SK-N-SH (cell line): ENCODE measurements at regions not wholly inside any gene's neighbourhood (a gene's known extent, or its start where the extent isn't known, plus 50 kb on each side); places are given as distances from the start of the nearest gene placed in this dataset.

ENCODE experiments used
- CTCF ChIA-PET: fragments of 300-600, 350-600 bp; formaldehyde crosslinking; extraction: SDS; loops from one replicate; lab custom pipeline; 2021; lab: Yijun Ruan, JAX
- POLR2A ChIA-PET: fragments of 350-600 bp; sonication (Branson Sonifier 250); formaldehyde crosslinking; extraction: SDS; loops from one replicate; lab custom pipeline; 2020; ENCODE audit warnings: antibody characterized with exemption, inconsistent platforms; lab: Yijun Ruan, JAX
- DNase-seq: peaks from one replicate; pipeline ENCODE4 v3.0.0; 2012
- H2AFZ ChIP-seq: fragments of 200-600 bp; sonication (generic); 2 replicates; pipeline ENCODE4 v1.8.1; 2016; ENCODE audit warnings: antibody characterized with exemption, mild to moderate bottlenecking, low read depth
- H3F3A ChIP-seq: fragments of 200-600 bp; sonication (generic); replicated peaks from 2 replicates; pipeline ENCODE3; 2016; ENCODE audit warnings: antibody characterized with exemption, mild to moderate bottlenecking; ENCODE audit not compliant: insufficient read depth
- H3K27ac ChIP-seq, 2 experiments: fragments of 200-500 bp in 1 of 2; fragments of 200-600 bp in 1 of 2; sonication (Bioruptor generic) in 1 of 2; sonication (generic), shearing (Covaris generic) in 1 of 2; 2 replicates each; pipeline versions ENCODE4 v1.5.1 to v1.6.1; 2014 to 2016; ENCODE audit warnings: low read depth in 2 of 2, inconsistent platforms in 1 of 2, low read length in 1 of 2, mild to moderate bottlenecking in 1 of 2, mixed read lengths in 1 of 2
- H3K27me3 ChIP-seq: fragments of 200-600 bp; sonication (generic), shearing (Covaris generic); 2 replicates; pipeline ENCODE4 v1.6.1; 2016; ENCODE audit warnings: mixed run types; ENCODE audit not compliant: insufficient read depth
- H3K36me3 ChIP-seq, 2 experiments: fragments of 200-500 bp in 1 of 2; fragments of 200-600 bp in 1 of 2; sonication (Bioruptor generic) in 1 of 2; sonication (generic) in 1 of 2; replicated peaks in 1 of 2; 2 replicates each; pipeline versions ENCODE3 to v1.5.1; 2014 to 2016; ENCODE audit warnings: low read length in 1 of 2, mild to moderate bottlenecking in 1 of 2; ENCODE audit not compliant: insufficient read depth in 2 of 2, control insufficient read depth in 1 of 2
- H3K4me1 ChIP-seq, 2 experiments: fragments of 200-500 bp in 1 of 2; fragments of 200-600 bp in 1 of 2; sonication (Bioruptor generic) in 1 of 2; sonication (generic), shearing (Covaris generic) in 1 of 2; 2 replicates each; pipeline versions ENCODE4 v1.5.1 to v1.6.1; 2014 to 2016; ENCODE audit warnings: low read depth in 1 of 2, low read length in 1 of 2, mixed run types in 1 of 2; ENCODE audit not compliant: insufficient read depth in 2 of 2, control insufficient read depth in 1 of 2
- H3K4me2 ChIP-seq: fragments of 200-600 bp; sonication (generic), shearing (Covaris generic); 2 replicates; pipeline ENCODE4 v1.6.1; 2017; ENCODE audit warnings: mixed run types
- H3K4me3 ChIP-seq, 2 experiments: fragments of 200-500 bp in 1 of 2; fragments of 200-600 bp in 1 of 2; sonication (Bioruptor generic) in 1 of 2; sonication (generic), shearing (Covaris generic) in 1 of 2; 2 replicates each; pipeline versions ENCODE4 v1.5.1 to v1.8.1; 2014 to 2016; ENCODE audit warnings: low read depth in 2 of 2, inconsistent platforms in 1 of 2, low read length in 1 of 2, mild to moderate bottlenecking in 1 of 2, mixed read lengths in 1 of 2, moderate library complexity in 1 of 2
- H3K79me2 ChIP-seq: fragments of 200-600 bp; sonication (generic); 2 replicates; pipeline ENCODE4 v1.8.1; 2017; ENCODE audit warnings: mild to moderate bottlenecking; ENCODE audit not compliant: insufficient read depth
- H3K9ac ChIP-seq: fragments of 200-600 bp; sonication (generic); 2 replicates; pipeline ENCODE4 v1.6.1; 2017; ENCODE audit warnings: mixed run types
- H3K9me2 ChIP-seq: fragments of 200-600 bp; sonication (generic); 2 replicates; pipeline ENCODE4 v1.6.1; 2017; ENCODE audit warnings: mixed run types
- H3K9me3 ChIP-seq: fragments of 200-600 bp; sonication (generic); 2 replicates; pipeline ENCODE4 v1.6.1; 2017; ENCODE audit warnings: mixed run types, mild to moderate bottlenecking, moderate library complexity
- H4K20me1 ChIP-seq: fragments of 200-600 bp; sonication (generic); 2 replicates; pipeline ENCODE4 v1.6.1; 2017; ENCODE audit warnings: mild to moderate bottlenecking, mixed run types; ENCODE audit not compliant: insufficient read depth
- EP300 ChIP-seq, 2 experiments: IDR thresholded peaks; 2 replicates each; pipeline versions ENCODE4 v1.4.0 to v1.6.1; 2012; ENCODE audit warnings: borderline replicate concordance in 1 of 2, low read depth in 1 of 2, low read length in 1 of 2
- EZH2phosphoT487 ChIP-seq: fragments of 200-600 bp; sonication (generic); IDR thresholded peaks from 2 replicates; pipeline ENCODE4 v1.6.1; 2017; ENCODE audit warnings: low read depth, mixed run types, mild to moderate bottlenecking, antibody characterized with exemption, moderate library complexity, borderline replicate concordance
- FOXJ3 ChIP-seq: sonication (generic); formaldehyde crosslinking; IDR thresholded peaks from 2 replicates; pipeline ENCODE4 v1.5.1; 2020; ENCODE audit warnings: mild to moderate bottlenecking, missing genetic modification reagents
- FOXM1 ChIP-seq: IDR thresholded peaks from 2 replicates; pipeline ENCODE4 v1.4.0; 2012; ENCODE audit warnings: low read depth, mild to moderate bottlenecking
- JUND ChIP-seq: IDR thresholded peaks from 2 replicates; pipeline ENCODE4 v1.4.0; 2012
- MXI1 ChIP-seq: IDR thresholded peaks from 2 replicates; pipeline ENCODE4 v1.6.1; 2012; ENCODE audit warnings: mild to moderate bottlenecking, low read depth, low read length, improper control_type of control experiment
- NRF1 ChIP-seq: IDR thresholded peaks from 2 replicates; pipeline ENCODE4 v1.6.1; 2012; ENCODE audit warnings: low read depth, mild to moderate bottlenecking, low read length
- POLR2AphosphoS5 ChIP-seq: IDR thresholded peaks from 2 replicates; pipeline ENCODE4 v1.6.1; 2012; ENCODE audit warnings: low read depth, low read length
- RCOR1 ChIP-seq: fragments of 150-350 bp; IDR thresholded peaks from 2 replicates; pipeline ENCODE4 v1.6.1; 2017; ENCODE audit warnings: antibody characterized with exemption, low read length
- RFX5 ChIP-seq: IDR thresholded peaks from 2 replicates; pipeline ENCODE4 v1.6.1; 2012; ENCODE audit warnings: mild to moderate bottlenecking, improper control_type of control experiment, low read length
- SIN3A ChIP-seq: IDR thresholded peaks from 2 replicates; pipeline ENCODE4 v1.6.1; 2012; ENCODE audit warnings: low read depth, mild to moderate bottlenecking, low read length, moderate library complexity, borderline replicate concordance
- TCF12 ChIP-seq: IDR thresholded peaks from 2 replicates; pipeline ENCODE4 v1.4.0; 2012
- TEAD4 ChIP-seq: IDR thresholded peaks from 2 replicates; pipeline ENCODE4 v1.4.0; 2012; ENCODE audit warnings: mild to moderate bottlenecking, borderline replicate concordance; ENCODE audit not compliant: insufficient read depth
- USF1 ChIP-seq: IDR thresholded peaks from 2 replicates; pipeline ENCODE4 v1.4.0; 2012; ENCODE audit warnings: low read depth, borderline replicate concordance
- YY1 ChIP-seq: IDR thresholded peaks from 2 replicates; pipeline ENCODE4 v1.4.0; 2012; ENCODE audit warnings: low read depth, mild to moderate bottlenecking
- WGBS: methylation state at CpG from one replicate; pipeline ENCODE4 v1.1.6; 2017; ENCODE audit warnings: low lambda C conversion rate; 5-methylcytosine and 5-hydroxymethylcytosine counted together
- TF ChIP-seq, protein P1 (sequence below): fragments of 200-600 bp; sonication (generic); IDR thresholded peaks from 2 replicates; pipeline ENCODE4 v1.6.1; 2017; ENCODE audit warnings: antibody characterized with exemption, mild to moderate bottlenecking, moderate library complexity
- TF ChIP-seq, protein P2 (sequence below): IDR thresholded peaks from 2 replicates; pipeline ENCODE4; 2012
- TF ChIP-seq, protein P3 (sequence below): IDR thresholded peaks from 2 replicates; pipeline ENCODE4 v1.4.0; 2012; ENCODE audit warnings: low read depth

- no peak for TF ChIP-seq FOXJ3 (CRISPR knock-in tag)
- TF ChIP-seq YY1: no peak
- no peak for TF ChIP-seq USF1
- TF ChIP-seq, protein P1, sequence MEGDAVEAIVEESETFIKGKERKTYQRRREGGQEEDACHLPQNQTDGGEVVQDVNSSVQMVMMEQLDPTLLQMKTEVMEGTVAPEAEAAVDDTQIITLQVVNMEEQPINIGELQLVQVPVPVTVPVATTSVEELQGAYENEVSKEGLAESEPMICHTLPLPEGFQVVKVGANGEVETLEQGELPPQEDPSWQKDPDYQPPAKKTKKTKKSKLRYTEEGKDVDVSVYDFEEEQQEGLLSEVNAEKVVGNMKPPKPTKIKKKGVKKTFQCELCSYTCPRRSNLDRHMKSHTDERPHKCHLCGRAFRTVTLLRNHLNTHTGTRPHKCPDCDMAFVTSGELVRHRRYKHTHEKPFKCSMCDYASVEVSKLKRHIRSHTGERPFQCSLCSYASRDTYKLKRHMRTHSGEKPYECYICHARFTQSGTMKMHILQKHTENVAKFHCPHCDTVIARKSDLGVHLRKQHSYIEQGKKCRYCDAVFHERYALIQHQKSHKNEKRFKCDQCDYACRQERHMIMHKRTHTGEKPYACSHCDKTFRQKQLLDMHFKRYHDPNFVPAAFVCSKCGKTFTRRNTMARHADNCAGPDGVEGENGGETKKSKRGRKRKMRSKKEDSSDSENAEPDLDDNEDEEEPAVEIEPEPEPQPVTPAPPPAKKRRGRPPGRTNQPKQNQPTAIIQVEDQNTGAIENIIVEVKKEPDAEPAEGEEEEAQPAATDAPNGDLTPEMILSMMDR: no peak
- TF ChIP-seq TCF12: no peak
- TF ChIP-seq NRF1: no peak
- TF ChIP-seq, protein P2, sequence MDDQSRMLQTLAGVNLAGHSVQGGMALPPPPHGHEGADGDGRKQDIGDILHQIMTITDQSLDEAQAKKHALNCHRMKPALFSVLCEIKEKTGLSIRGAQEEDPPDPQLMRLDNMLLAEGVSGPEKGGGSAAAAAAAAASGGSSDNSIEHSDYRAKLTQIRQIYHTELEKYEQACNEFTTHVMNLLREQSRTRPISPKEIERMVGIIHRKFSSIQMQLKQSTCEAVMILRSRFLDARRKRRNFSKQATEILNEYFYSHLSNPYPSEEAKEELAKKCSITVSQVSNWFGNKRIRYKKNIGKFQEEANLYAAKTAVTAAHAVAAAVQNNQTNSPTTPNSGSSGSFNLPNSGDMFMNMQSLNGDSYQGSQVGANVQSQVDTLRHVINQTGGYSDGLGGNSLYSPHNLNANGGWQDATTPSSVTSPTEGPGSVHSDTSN: no peak
Measured at GRCh38 chr4:111016416-111016815, 393.5 kb upstream of the PITX2 start (continued).

GRCh38 chr4:111018216-111018615, 395.3 kb upstream of the PITX2 start:
- no peaks in the 10 kb centered on the region for H3K36me3 ChIP-seq
- no peak for DNase-seq
- peaks cover 16% of the 10 kb centered on the region; the same call in 1 of the 2 replicates for H3K27me3 ChIP-seq
- ChIA-PET POLR2A (no interaction called here), CTCF (no interaction called here)
- no peaks in the 10 kb centered on the region for H3F3A ChIP-seq
- no peak overlapping the region for H2AFZ ChIP-seq
- H3K9me2 ChIP-seq: no peaks in the 10 kb centered on the region
- no peak overlapping the region for H3K4me2 ChIP-seq
- no peaks in the 10 kb centered on the region for H3K4me1 ChIP-seq
- H3K9ac ChIP-seq: no peak overlapping the region
- no peak for TF ChIP-seq POLR2AphosphoS5
- TF ChIP-seq, protein P3, sequence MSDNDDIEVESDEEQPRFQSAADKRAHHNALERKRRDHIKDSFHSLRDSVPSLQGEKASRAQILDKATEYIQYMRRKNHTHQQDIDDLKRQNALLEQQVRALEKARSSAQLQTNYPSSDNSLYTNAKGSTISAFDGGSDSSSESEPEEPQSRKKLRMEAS: no peak
- no peak for TF ChIP-seq EZH2phosphoT487
- no peak for TF ChIP-seq TEAD4
- no peak for TF ChIP-seq FOXM1
- no peak for TF ChIP-seq FOXJ3 (CRISPR knock-in tag)
- no peak for TF ChIP-seq JUND
- no peak for TF ChIP-seq RFX5
- TF ChIP-seq SIN3A: no peak
- TF ChIP-seq RCOR1: no peak
- TF ChIP-seq, protein P1: no peak
- TF ChIP-seq TCF12: no peak
- TF ChIP-seq MXI1: no peak
- no peak for TF ChIP-seq EP300 (IDR thresholded peaks at IDR 0.05; ENCODE audit: borderline replicate concordance in 1 of 2, low read depth in 1 of 2, low read length in 1 of 2)
- no peaks in the 10 kb centered on the region for H4K20me1 ChIP-seq
- H3K27ac ChIP-seq: no peak overlapping the region
- 8% methylated on average over 4 of the region's 4 CpGs for WGBS
- no peaks in the 10 kb centered on the region for H3K9me3 ChIP-seq
- no peaks in the 10 kb centered on the region for H3K79me2 ChIP-seq
- H3K4me3 ChIP-seq: no peak overlapping the region
